NOMO-1 treated with DMSO at 0.1 percent for 48 hours (cell line): ENCODE measurements at regions not wholly inside any gene's neighbourhood (a gene's known extent, or its start where the extent isn't known, plus 50 kb on each side); places are given as distances from the start of the nearest gene placed in this dataset.

ENCODE experiments used
- DNase-seq: peaks from one replicate; lab custom pipeline; 2025; ENCODE audit not compliant: unreplicated experiment; lab: John Stamatoyannopoulos, UW

DNA sequence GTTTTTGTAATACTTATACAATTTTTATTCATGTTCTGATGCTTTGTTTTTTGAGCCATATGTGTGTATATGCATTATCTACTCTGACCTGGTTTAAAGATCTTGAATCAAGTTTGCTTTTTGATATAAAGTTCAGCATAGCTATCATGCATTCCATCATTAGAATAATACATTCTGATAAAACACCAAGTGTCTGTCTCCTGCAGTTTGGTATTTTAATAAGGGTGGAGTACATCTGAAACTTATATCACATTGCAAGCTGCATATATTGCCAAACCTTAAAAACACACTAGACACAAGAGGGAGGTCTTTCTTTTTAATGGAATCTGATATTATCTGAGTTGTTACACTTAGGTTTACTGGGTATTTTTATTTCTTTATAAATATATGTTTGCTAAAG, 102.8 kb upstream of the ADAMTSL1 start:
- DNase-seq, result no peak

DNA sequence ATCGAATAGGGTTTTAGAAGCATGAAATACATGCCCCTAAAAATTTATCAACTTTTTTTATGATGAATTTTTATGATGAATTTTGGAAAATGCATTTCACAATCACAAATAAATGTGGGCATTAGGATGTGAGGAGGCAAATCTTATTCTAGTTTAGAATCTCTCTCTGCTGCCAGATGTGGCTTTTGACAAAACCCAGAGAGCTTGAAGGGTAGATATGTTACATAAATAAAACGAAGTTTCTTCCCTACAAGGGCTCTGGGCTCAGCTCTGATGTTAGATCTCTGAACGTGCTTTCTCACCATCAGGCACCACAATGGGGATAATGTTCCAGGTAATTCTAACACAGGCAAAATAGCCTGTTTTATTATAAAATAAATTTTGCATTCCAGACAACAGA, 102.3 kb upstream of the ADAMTSL1 start:
- no peak for DNase-seq

DNA sequence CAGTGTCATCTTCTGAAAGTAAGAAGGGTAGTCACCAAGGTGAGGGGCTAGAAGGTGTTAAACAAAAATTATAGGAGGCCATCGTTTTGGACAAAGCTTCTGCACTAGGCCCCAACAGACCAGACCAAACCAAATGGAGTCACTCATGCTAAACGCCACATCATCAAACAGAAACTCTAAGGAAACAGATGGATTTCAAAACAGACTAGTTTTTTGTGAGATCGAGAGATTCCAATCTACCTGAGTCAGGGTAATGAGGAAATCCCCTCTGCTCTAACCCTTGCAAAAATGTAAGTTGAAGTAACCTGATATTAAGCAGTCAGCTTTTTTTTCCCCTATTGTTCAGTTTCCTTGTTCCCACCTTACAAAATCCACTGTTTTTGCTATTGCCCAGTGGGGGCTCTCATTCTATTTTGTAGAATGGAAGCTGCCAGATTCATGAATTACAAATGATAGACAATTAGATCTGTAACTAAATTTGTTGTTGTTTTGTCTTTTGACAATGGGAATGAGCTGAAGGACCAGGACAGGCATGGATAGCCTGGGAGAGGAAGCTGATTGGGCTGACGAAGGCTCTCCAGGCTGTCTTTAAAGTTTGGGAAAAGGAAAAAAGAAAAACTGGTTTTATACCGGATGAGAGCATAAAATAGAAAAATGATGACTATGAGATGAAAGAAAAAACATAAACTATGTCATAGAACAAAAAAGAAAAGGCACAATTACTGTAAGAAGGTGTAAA, 94.7 kb upstream of the ADAMTSL1 start:
- no peak for DNase-seq

DNA sequence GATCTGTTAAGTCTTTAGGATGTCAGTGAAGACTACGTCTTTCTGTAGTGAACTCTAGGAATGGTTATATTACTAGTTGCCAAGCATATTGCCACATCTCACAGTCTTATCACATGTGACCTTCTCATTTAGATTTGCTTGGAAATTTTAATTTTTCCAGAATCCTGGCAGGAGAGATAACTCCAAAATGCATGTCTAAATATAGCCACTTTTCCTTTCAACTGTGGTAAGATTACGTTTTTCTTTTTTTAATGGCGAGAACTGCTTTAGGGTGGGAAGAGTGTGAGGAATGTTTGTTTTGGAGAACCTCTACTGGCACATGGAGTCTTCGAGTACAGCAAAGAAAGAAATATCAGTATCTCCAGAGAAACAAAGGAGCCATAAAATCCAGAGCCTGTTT, 91.7 kb upstream of the ADAMTSL1 start:
- DNase-seq, result no peak

DNA sequence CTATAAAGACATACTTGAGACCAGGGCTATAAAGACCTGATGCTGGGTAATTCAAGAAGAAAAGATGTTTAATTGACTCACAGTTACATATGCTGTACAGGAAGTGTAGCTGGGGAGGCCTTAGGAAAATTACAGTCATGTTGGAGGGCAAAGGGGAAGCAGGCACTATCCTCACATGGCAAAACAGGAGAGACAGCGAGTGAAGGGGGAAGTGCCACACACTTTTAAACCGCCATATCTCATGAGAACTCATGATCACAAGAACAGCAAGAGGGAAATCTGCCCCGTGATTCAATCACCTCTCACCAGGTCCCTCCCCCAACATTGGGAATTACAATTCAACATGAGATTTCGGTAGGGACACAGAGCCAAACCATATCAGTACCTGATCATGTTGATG, 89.9 kb upstream of the ADAMTSL1 start:
- DNase-seq, result peak; percentile 53

DNA sequence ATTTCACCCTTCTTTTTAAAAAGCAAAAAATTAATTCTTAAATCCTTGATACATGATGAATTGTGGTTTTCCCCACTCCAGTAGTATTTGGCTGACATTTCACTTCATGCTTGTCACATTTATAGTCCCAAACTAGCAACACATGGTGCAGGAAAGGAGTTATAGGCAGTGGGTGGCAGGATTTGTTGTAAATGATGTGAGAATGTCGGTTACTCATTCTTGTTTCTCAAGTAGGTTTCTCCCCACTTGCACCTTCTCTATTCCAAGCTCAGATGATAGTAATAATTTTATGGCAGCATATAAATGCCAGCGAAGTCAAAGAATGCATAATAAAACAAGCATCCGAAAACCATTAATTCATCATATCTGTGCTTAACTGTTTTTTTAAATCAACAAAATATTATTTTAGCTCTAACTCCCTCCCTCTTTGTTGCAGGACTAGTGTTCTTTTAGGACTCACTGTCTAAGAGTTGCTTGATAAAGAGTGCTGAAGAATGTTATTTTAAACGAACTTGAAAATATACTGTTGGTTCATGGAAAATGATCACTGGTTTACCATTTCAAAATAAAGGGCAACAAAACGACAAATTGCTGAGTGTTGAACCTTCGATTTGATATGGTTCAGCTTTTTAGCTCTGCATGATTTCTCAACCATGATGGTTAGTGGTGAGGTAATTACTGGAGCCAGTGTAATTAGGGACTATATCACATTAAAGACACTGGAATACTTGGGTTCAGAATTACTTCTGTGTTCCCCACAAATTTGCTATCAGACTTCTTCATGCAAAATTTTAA, 88.1 kb upstream of the ADAMTSL1 start:
- peak; percentile 20 for DNase-seq

DNA sequence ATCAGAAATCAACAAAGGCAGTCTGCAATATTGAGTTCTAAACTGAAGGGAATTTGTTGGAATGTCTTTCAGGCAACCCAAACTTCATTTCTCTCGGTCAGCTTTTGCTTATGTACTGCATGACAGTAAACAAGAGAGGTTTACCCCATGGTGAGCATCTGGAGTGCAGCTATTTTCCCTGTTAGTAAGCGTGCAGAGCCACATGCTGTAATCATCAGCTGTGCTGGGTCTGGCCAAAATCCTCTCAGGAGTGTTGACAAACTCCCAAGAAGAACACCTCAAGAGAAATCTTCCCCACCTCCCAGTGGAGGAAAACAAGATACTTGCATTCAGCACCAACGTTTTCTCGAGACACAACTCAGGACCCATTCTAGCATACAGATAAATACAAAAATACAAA, 83.6 kb upstream of the ADAMTSL1 start:
- DNase-seq, result no peak

DNA sequence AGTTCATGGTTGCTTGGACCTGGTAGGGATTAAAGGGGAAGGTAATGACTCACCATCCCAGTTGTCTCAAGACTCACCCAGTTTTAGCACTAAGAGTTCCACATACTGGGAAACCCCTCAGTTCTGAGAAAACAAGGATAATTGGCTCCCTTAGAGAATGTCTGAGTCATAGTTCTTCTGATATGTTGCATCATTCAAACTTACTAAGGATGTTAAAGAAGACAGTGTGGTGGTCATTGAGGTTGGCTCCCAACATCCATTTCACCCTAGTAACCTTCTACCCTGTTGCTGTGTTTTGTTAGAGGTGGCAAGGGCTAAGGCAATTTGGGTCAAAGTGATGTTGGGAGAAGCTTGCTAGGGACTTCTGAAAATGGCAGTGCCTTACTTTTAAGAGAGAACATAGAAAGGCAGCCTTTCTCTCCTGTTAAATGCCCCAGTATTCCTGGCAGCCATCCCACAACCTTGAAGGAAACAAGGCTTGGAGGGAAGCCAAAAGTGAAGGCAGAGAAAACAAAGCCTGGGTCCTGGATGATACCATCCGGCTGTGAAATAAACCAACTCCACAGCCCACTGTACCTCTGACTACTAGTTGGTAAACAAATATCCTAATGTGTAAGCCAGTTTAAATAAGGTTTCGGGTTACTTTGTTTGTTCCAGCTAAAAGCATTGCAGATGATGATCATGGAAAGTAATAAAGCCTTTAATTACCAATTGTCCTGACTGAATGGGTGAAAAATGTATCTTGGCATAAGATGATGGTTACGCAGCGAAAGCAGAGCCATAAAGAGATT, 80.4 kb upstream of the ADAMTSL1 start:
- DNase-seq, result peak; percentile 38

DNA sequence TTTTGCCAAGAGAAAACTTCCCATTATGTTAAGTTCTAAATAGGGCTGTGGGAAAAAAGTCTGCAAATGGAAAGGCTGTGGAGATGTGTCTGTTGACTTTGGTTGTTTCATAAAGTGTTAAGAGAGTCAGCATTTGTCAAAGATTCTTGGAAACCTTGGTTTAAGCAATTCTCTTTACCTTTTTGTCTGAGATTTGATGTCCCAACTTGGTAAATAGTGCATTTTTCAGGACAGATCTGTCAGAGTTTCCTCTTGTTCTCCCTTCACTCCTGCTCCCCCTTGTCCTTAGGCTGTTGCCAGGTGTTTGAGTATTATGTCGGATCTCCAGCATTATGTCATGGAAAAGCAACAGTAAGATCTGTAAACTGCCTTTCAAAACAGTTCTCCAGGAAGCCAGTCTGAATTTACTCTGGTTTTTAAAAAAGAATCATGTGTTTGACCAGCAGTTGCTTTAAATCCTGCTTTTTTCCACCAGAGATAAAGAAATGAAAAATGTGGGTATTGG, 79.1 kb upstream of the ADAMTSL1 start:
- no peak for DNase-seq

DNA sequence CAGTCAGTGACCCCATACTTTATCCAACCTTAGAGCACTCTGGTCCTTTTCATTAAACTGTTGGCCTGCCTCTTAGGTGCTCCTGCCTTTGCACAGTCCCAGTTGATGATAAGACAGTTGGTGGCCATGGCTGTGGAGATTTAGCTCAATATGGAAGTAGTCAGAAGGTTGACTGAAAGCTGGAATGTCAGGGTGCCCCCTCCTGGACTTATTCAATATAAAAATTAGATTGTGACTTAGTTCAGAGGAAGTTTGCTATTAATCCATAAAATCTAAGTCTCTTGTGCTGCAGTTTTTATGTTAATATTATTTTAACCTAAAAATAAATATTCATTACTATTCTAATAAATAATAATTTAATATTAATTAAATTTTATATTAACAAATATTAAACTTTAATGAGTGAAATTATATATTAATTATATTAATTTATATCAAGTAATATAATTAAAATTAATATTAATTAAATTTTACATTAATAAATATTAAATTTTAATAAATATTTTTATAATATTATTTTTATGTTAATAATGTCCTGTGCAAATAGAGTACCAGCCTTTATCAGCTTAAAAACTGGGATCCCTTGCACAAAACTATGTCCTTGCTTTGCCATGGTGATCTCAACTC, 77.7 kb upstream of the ADAMTSL1 start:
- DNase-seq, result peak; percentile 15

DNA sequence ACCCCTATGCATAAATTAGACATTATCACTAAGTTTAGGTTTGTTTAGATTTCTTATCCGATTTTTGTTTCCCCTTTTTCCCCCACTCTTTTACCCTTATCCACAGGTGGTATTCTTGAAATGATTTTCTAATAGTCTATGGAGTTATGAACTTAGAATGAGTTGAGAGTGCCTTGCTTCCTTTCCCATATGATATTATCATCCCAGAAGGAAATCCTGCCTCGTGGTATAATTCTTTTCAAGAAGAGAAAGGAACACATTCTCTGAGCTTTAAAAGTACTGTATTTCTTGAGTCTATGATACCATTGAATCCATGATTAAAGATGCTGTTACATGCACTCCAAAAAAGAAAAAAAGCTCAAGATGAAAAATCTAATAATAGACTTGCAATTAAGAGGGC, 76.9 kb upstream of the ADAMTSL1 start:
- DNase-seq, result no peak

DNA sequence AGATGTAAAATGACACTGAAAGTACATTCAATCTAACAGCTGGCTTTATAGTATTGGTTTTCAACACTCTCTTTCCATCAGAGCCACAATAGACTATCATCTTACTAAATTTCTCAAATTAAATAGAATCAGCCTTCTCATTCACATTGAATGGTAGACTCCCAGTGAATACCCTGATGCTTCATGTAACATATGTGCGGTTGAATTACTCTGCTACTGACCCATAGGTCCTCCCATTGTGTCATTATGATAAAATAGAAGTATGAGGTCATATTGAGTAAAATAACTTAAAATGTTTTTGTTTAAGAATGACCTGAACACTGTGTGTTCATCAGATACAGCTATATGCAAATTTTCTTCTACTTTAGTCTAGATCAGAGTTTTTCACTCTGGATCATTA, 75.9 kb upstream of the ADAMTSL1 start:
- DNase-seq, result no peak

DNA sequence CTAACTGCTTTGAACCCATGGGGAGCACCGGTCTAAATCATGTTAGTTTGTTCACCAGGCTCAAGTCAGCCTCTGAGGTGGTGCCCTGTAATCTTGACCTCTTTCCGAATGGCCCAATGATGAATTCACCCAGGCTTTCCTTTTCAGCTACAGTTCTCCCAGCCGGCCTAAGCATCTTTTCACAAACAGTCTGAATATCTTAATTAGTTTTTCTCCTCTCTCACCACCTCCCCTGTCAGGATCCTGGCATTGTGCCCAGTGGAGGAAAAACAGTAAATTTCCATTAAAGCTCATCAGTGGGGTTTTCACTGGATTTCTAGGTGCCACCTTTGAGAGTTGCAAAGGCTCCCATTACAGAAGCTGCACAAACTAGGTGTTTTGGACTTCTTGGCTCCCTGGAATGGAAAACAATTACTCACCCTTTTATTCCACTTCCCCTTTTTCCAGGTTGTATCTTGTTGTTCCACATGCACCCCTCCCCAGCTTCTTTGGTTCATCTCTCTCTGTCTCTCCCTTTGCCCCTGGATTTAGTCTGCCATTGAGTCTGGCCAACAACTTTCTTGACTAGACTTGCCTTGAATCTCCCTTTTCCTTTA, 69.4 kb upstream of the ADAMTSL1 start:
- no peak for DNase-seq

DNA sequence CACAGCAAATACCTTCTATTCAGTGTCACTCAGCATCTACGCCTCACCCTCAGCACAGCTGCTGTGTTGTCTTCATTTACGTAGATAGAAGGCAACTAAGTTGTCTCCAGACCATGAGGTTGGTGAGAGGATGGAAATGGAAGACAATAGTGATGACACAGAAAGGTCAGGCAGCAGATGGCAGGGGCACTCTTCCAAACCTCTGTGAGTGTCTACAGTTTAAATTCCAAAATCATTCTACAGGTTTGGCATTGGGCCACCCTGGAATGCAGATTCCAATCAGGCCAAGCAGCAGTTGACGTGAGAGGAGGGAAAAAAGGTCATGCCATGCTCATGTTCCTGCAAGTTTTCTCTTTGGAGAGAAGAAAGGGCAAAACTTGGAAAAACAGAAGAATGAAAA, 68.7 kb upstream of the ADAMTSL1 start:
- DNase-seq, result no peak

DNA sequence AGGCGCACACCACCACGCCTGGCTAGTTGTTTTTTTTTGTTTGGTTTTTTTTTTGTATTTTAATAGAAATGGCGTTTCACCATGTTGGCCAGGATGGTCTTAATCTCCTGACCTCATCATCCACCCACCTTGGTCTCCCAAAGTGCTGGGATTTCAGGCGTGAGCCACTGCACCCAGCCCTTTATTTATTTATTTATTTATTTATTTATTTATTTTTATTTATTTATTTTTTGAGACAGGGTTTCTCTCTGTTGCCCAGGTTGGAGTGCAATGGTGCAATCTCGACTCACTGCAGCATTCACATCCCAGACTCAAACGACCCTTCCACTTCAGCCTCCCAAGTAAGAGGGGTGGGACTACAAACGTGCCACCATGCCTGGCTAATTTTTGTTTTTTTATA, 63.0 kb upstream of the ADAMTSL1 start:
- DNase-seq, result no peak

DNA sequence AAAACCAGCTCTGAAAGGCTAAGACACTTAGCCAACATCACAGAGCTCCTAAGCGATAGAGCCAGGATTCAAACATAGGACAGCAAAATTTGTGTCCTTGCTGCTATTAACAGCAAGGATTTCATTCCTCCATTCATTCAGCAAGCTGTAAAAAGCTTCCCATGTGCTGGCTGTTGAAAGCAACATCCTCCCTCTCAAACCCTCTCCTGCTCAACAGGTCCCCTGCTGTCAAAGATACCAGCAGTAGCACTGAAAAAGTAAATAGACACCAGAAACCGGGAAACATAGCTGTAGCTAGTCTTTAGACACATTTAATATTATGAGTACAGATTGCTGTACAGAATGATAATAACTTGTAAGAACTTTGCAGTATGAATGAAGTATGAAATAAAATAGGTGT, 52.6 kb upstream of the ADAMTSL1 start:
- no peak for DNase-seq

DNA sequence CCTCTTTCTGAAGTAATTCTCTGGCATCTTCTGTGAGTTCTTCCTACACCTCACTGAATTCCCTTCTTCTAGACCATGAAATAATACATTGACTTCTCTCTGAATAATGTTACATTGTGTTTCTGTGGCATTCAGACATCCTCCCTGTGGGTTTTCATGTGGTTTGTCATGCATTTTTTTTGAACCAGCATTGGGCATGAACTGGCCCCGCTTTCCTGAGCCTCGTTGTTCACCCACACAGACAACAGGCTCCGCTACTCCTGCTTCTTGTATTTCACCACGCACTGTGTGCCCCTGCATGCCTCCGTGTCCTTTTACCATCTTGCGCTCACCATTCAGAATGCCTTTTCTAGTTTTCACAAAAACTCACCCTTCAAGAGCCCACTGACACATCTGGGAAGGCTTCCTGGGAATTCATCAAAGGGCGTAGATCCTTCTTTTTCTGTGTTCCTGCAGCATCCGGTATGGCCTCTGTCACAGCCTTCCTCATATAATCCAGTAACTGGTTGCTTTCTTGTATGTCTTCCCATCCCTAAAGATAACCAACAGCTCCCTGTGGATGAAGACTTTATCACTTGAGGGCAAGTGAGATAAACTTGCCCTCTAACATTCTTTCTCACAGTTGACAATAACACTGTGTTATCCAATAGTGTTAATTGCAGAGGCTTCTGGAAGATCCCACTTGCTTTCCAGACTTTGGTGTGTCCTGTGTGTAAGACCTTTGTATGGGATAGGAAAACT, 51.5 kb upstream of the ADAMTSL1 start:
- no peak for DNase-seq

DNA sequence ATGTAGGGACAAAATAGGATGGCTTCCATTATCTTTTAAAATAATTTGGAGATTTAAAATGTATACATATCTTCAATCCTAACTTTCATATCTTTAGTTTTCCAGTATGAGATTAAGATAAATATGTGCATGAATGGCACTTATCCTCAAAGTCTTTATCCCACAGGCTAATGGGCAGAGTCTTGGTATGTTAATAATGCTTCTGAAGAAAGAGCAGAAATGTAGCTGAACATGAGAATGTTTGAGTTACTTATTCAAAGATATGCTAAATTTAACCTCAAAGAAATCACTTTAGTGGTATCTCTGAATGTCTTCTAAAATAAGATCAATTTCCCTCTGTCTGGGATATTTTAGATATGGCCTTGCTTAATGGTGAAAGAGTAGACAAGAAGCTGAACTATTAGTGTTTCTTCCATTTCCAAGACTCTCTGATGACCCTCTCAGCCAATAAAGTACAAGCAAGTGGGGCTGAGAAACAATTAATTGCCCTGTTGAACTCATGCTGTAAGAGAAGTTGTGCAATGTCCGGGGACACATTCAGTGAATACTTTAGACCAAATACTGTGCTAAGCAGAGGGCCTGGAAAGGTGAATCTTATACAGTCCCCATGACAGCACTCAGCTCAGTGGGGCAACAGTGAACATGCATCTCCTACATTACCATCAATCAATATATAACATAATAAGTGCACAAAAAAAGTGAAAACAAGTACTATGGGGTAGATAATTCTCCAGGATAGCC, 50.0 kb upstream of the ADAMTSL1 start:
- no peak for DNase-seq
